NCI-H128 (cell line): ENCODE measurements at regions not wholly inside any gene's neighbourhood (a gene's known extent, or its start where the extent isn't known, plus 50 kb on each side); places are given as distances from the start of the nearest gene placed in this dataset.

Source experiments
- DNase-seq: peaks from one replicate; lab custom pipeline; 2025; ENCODE audit not compliant: unreplicated experiment; lab: John Stamatoyannopoulos, UW

- no peak for DNase-seq
Measured at GRCh38 chrX:68930542-68931317, 101.9 kb downstream of the EFNB1 start.

- DNase-seq, result no peak
Measured at GRCh38 chrX:68929332-68930150, 100.7 kb downstream of the EFNB1 start.

DNA sequence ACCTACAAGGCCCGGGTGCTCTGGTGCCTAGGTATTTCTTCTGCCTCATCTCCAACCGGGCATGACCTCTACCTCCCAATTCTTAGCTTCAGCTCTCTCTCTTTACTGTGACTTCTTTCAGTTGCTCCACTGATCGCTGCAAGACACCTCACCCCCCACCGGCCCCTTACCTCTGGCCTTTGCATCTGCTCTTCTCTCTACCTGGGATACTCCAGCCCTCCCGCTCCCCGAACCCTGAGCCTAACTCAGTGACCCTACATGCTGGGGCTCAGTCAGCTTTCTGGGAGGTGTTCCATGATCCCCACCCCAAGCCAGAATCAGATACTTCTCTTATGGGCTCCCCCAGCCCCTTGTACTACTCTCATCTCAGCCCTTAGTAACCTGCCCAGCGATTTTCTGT, 99.6 kb downstream of the EFNB1 start:
- no peak for DNase-seq

DNA sequence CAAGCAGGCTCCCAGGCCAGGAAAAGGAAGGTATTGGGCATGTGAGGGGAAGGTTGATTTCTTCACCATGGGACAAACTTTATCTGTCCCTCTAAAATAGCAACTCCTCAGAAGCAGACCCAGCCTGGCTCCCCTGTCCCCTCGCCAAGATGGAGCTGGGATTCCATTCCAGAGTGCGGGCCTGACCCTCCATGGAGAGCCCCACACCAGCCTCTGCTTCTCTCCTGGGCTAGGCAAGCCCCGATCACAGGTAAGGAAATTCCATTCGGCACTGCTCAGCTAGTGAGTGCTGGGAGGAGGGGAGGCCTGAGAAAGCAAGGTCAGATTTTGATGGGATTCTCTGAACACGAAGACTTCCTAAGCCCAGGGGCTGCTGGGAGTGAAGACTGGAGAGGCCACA, 98.4 kb downstream of the EFNB1 start:
- no peak for DNase-seq

- no peak for DNase-seq
Measured at GRCh38 chrX:68923147-68923546, 94.3 kb downstream of the EFNB1 start.

- no peak for DNase-seq
Measured at GRCh38 chrX:68922013-68922412, 93.2 kb downstream of the EFNB1 start.

- DNase-seq, result no peak
Measured at GRCh38 chrX:68920561-68920960, 91.7 kb downstream of the EFNB1 start.

- DNase-seq, result no peak
Measured at GRCh38 chrX:68919707-68920106, 90.9 kb downstream of the EFNB1 start.

GRCh38 chrX:68918202-68918601, 89.4 kb downstream of the EFNB1 start:
- no peak for DNase-seq

DNA sequence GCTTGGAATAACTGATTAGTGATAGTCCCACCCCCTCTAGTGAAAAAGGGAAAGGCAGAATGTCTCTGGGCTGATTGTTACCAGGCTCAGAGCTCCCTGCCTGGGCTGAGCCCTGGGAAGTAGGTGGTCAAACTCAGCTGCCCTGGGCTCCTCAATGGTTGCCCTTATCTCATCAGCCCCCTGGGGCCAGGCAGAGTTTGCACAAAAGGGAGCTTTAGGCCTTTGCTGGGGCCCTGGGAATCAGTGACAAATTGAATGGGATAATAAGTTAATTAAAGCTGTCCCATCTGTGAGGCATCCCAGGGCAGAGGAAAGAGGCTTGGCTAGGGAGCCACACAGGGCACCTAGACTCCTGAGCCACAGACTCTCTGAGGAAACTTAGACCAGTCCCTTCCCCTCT, 89.0 kb downstream of the EFNB1 start:
- DNase-seq, result no peak

- DNase-seq, result no peak
Measured at GRCh38 chrX:68916891-68917290, 88.1 kb downstream of the EFNB1 start.

DNA sequence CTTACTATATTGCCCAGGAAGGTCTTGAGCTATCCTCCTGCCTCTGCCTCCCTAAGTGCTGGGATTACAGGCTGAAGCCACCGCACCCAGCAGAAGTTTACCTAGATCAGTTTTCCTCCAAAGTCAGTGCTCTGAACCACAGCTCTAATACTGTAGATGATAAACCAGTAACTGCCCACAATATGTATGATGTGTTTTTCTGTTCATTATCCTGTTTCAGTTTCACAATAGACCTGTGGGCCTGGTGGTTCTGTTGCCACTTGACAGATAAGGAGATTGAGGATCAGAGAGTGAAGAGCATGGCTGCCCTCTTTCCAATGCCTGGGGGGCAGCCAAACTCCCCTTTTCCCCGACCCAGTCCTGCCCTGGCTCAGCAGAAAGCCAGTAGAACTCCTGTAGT, 87.0 kb downstream of the EFNB1 start:
- DNase-seq, result no peak

DNA sequence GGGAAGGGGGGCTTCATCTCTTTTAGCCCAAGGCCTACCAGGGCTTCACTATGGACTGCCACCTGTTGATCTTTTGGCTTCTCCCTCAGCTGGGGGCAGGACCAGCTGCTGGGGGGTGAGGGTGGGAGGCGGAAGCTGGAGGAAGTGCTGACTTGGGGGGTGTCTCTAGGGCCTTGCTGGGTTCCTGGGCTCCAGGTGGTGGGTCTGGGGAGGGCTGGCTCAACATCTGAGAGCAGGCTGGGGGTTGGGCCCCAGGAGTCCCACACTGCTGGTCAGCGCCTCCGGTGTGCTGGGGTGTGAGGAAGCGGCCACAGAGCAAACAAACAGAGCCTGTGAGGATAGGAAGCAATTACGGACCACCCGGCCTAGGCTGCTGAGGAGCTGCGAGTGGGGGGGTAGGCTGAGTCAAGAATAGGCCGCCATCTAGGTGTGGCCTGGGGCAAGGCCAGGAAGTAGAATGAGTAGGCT, 85.7 kb downstream of the EFNB1 start:
- no peak for DNase-seq

GRCh38 chrX:68913249-68913547, 84.4 kb downstream of the EFNB1 start:
- DNase-seq, result no peak

GRCh38 chrX:68912113-68912512, 83.3 kb downstream of the EFNB1 start:
- no peak for DNase-seq

DNA sequence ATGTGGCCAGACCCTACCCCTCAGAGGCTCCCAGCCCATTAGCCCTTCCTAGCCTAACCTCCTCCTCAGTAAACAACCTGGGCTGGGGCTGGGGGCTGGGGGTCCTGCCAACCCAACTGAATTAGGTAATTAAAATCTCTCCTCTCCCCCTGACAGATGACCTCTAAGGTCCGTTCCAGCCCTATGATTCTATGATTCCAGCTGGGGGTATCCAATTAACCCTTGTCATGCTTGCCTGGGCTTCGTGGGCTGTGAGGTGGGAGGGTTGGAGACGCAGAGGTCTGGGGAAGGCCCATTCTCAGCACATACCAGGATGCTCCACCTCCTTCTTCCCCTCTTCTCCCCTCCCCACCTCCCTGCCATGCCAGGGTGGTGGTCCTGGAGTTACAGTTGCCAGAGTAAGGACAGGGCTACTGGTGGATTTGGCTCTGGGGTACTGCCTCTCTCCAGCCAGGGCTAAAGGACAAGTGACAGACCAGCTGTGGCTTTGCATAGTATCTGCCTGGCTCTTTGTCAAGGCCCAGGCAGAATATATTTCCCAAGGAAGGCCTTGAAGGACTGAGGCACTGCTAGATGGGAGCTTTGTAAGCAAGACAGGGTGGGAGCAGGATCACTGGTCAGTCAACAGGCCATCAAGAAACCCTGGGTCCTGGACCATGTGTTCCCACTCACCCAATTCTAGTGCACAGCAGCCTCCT, 82.1 kb downstream of the EFNB1 start:
- DNase-seq, result no peak

DNA sequence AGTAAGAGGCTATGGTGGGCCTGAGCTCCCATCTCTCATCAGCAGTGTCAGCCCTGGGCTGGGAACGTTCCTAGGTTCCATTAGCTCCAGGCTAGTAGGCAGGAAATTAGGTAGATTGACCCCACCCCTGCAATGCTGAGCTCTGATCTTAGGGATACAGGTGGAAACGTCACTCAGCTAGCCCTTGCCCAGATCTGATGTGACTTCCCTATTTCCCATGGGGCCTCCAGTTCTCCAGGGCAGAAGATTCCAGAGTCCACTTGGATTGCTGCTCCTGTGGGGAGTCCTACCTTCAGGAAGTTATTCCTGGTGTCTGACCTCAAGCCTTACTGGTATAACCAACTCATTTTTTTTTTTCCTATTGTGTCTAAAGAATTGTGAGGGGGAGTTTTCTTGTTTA, 81.1 kb downstream of the EFNB1 start:
- no peak for DNase-seq

DNA sequence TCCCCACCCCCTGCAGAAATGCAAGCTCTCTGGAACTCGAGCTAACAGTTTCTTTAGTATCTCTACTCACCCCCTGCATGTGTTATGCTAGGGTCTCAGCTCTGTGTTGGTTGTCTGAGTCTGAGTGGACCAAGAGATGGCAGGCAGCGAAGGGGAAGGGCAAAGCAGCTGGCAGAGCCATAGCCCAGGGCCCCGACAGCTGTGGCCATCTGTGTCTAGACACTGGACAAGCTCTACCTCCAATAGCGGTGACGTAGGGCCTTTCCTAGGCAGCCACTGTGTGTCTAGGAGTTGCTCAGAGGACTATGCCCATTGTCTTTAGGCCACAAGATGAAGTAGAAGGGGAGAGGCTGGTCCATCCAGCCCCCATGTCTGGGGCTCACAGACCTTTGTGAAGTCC, 79.2 kb downstream of the EFNB1 start:
- no peak for DNase-seq

DNA sequence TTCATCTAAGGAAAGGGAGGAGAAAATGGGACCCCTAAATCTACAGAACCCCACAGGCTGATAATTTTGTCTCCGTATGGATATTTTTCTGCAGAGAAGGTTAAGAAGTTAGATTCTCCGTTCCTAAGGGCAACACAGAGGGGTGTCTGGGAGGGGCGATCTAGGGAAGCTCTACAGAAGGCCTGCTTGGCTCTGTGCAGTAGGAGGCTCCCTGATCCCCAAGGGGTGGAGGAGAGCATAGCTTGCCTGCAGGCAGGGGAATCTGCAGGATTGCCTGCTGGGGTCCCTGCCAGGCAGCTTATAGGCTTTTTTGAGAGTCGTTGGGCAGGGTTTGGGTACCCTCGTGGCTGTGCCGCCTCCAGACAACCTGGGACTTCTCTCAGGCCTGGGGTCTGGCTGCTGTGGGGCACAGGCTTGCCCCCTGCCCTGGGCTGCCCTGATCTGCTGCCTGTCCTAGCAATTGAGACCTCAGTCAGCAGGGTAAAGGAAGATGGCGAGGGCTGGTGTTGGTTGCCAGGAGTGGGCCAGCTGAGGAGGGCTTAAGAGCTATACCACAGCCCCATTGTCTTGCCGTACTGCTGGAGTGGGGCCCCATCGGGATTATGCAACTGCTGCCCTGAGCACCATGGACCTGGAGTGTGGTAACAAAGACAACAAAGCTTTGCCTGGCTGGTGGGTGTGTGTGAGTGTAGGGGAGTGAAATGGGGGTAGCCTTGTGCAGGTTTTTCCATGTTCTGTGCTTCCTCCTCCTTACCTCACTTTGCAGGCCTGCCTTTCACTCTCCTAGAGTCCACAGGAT, 74.1 kb downstream of the EFNB1 start:
- no peak for DNase-seq

GRCh38 chrX:68901519-68901918, 72.7 kb downstream of the EFNB1 start:
- DNase-seq, result no peak

- DNase-seq, result no peak
Measured at GRCh38 chrX:68898598-68898997, 69.8 kb downstream of the EFNB1 start.
